ENCODE measurements at regions not wholly inside any gene's neighbourhood (a gene's known extent, or its start where the extent isn't known, plus 50 kb on each side); places are given as distances from the start of the nearest gene placed in this dataset.

DNA sequence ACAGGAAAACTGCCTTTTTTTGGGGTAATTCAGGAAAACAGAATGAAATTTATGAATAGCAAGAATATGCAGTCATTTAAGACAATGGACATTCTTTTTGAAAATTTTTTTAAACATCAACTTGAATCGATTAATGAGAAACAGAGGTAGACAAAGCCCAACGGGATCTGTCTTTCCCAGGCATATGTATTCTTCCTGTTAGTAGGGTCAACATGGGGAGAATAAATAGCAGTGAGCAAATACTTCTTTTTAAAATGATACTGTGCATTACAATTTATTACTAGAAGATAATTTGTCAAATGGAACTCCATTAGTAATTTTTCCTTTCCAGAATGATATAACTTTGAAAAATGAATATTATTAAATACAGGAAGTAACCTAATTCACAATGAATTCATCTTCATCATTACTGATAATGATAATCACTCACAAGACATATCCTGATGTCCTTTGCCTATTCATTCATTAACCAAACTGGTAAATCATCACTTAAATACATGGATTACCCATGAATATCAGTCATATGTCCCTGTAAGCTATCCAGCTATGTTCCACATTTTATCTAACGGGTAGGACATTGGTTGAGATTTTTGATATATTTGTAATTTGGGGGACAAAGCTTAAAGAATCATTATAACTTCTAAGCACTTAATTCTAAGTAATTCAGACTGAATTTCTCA is 209.2 kb upstream of the CDIN1 start:
- TF ChIP-seq, protein P1, sequence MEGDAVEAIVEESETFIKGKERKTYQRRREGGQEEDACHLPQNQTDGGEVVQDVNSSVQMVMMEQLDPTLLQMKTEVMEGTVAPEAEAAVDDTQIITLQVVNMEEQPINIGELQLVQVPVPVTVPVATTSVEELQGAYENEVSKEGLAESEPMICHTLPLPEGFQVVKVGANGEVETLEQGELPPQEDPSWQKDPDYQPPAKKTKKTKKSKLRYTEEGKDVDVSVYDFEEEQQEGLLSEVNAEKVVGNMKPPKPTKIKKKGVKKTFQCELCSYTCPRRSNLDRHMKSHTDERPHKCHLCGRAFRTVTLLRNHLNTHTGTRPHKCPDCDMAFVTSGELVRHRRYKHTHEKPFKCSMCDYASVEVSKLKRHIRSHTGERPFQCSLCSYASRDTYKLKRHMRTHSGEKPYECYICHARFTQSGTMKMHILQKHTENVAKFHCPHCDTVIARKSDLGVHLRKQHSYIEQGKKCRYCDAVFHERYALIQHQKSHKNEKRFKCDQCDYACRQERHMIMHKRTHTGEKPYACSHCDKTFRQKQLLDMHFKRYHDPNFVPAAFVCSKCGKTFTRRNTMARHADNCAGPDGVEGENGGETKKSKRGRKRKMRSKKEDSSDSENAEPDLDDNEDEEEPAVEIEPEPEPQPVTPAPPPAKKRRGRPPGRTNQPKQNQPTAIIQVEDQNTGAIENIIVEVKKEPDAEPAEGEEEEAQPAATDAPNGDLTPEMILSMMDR (IDR thresholded peaks at IDR 0.05; ENCODE audit: low read depth, low read length) = no peak
- no peak overlapping the region for H3K4me3 ChIP-seq (ENCODE audit: low read depth, low read length)

- H3K4me3 ChIP-seq (ENCODE audit: low read depth, low read length) = no peak overlapping the region
- TF ChIP-seq, protein P1 (IDR thresholded peaks at IDR 0.05; ENCODE audit: low read depth, low read length) = no peak
Observed at GRCh38 chr15:36370731-36371112, 208.7 kb upstream of the CDIN1 start.

- TF ChIP-seq, protein P1 (IDR thresholded peaks at IDR 0.05; ENCODE audit: low read depth, low read length) = no peak
Observed at GRCh38 chr15:36371509-36371908, 207.9 kb upstream of the CDIN1 start.

GRCh38 chr15:36372968-36373367 is 206.5 kb upstream of the CDIN1 start:
- TF ChIP-seq, protein P1 (IDR thresholded peaks at IDR 0.05; ENCODE audit: low read depth, low read length) = no peak
- H3K4me3 ChIP-seq (ENCODE audit: low read depth, low read length) = no peak overlapping the region

More at GRCh38 chr15:36371509-36371908, 207.9 kb upstream of the CDIN1 start:
- H3K4me3 ChIP-seq (ENCODE audit: low read depth, low read length) = no peak overlapping the region

- TF ChIP-seq, protein P1 (IDR thresholded peaks at IDR 0.05; ENCODE audit: low read depth, low read length) = no peak
- H3K4me3 ChIP-seq (ENCODE audit: low read depth, low read length) = no peak overlapping the region
Observed at GRCh38 chr15:36373550-36373949, 205.9 kb upstream of the CDIN1 start.

DNA sequence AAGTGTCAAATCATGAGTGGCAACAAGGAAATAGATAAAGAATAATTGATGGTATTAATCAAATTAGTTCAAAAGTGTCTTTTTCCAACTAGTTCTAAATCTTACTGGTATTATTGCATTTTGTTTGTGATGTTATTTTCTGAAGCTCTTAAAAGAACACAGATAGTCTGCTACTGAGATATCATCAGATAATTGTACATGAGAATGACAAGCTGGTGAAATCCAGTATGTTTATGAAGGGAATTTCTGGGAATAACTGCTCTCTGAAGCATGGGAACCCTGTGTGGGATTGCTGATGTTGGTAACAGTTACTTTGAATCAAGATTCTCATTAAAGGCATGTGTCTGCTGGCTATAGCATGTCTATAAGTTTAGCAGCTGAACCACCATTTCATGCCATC is 190.3 kb upstream of the CDIN1 start:
- H3K4me3 ChIP-seq (ENCODE audit: low read depth, low read length) = no peak overlapping the region
- TF ChIP-seq, protein P1 (IDR thresholded peaks at IDR 0.05; ENCODE audit: low read depth, low read length) = no peak

DNA sequence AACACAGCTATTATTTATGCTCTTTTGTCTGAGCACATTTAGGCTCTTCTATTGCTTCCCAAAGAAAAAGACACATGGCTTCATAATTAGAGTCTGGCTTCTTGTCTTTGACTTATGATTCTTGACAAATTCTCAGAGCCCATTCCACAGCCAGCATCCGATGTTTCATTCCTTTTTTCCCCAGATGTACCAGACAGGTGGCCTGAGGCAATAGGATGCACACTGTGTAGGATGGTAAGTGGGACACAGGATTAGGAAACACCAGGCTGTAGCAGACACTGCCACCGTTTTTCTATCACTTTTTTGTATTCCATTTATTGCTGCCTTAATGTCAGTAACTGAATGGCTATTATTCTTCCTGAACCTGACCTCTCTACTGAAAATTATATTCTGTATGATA is 188.9 kb upstream of the CDIN1 start:
- TF ChIP-seq, protein P1 (IDR thresholded peaks at IDR 0.05; ENCODE audit: low read depth, low read length) = no peak
- no peak overlapping the region for H3K4me3 ChIP-seq (ENCODE audit: low read depth, low read length)

Measured in WI38 (cell line).